Endodermal cell (in vitro differentiated cells): ENCODE measurements at regions not wholly inside any gene's neighbourhood (a gene's known extent, or its start where the extent isn't known, plus 50 kb on each side); places are given as distances from the start of the nearest gene placed in this dataset.

Experiments used
- DNase-seq: peaks from one replicate; pipeline ENCODE4 v3.0.0-alpha.2; 2017
- H3K27ac ChIP-seq: 2 replicates; pipeline ENCODE4 v1.5.1; 2013; ENCODE audit warnings: mild to moderate bottlenecking, low read depth, low read length, moderate library complexity
- H3K27me3 ChIP-seq: 2 replicates; pipeline ENCODE4 v1.6.1; 2013; ENCODE audit warnings: mild to moderate bottlenecking, low read length, moderate library complexity; ENCODE audit not compliant: insufficient read depth, control insufficient read depth, poor library complexity, severe bottlenecking
- H3K36me3 ChIP-seq: 2 replicates; pipeline ENCODE4 v1.7.0; 2013; ENCODE audit warnings: mild to moderate bottlenecking, low read length, moderate library complexity; ENCODE audit not compliant: control insufficient read depth, insufficient read depth
- H3K4me1 ChIP-seq: one replicate; pipeline ENCODE4 v1.7.0; 2013; ENCODE audit warnings: low read length; ENCODE audit not compliant: control insufficient read depth, insufficient read depth
- H3K4me3 ChIP-seq: 2 replicates; pipeline ENCODE4 v1.5.1; 2013; ENCODE audit warnings: mild to moderate bottlenecking, low read length, moderate library complexity
- H3K9ac ChIP-seq: 2 replicates; pipeline ENCODE4 v1.6.1; 2013; ENCODE audit warnings: mild to moderate bottlenecking, low read length, moderate library complexity; ENCODE audit not compliant: poor library complexity, severe bottlenecking; ENCODE audit errors: extremely low read depth
- H3K9me3 ChIP-seq: 2 replicates; pipeline ENCODE4 v1.6.1; 2013; ENCODE audit warnings: mild to moderate bottlenecking, low read length, moderate library complexity; ENCODE audit not compliant: control insufficient read depth
- H3K27ac Mint-ChIP-seq: 2 replicates; pipeline ENCODE4 v1.8.0; 2020; ENCODE audit warnings: mixed read lengths
- H3K27me3 Mint-ChIP-seq: 2 replicates; pipeline ENCODE4 v1.8.0; 2021; ENCODE audit warnings: mild to moderate bottlenecking, mixed read lengths; ENCODE audit not compliant: insufficient read depth
- H3K36me3 Mint-ChIP-seq: 2 replicates; pipeline ENCODE4 v1.8.0; 2020; ENCODE audit warnings: low read depth, mixed read lengths
- H3K4me1 Mint-ChIP-seq: 2 replicates; pipeline ENCODE4 v1.8.0; 2020; ENCODE audit warnings: mixed read lengths
- H3K4me3 Mint-ChIP-seq: 2 replicates; pipeline ENCODE4 v1.8.0; 2020; ENCODE audit warnings: mild to moderate bottlenecking, moderate library complexity, mixed read lengths
- H3K9me3 Mint-ChIP-seq: 2 replicates; pipeline ENCODE4 v1.8.0; 2020; ENCODE audit warnings: mild to moderate bottlenecking, mixed read lengths
- WGBS, 2 experiments: methylation state at CpG; one replicate each; pipeline versions ENCODE4 v1.1.5 to v1.1.7; 2013; ENCODE audit warnings: missing lambda C conversion rate in 2 of 2, mixed read lengths in 1 of 2; ENCODE audit not compliant: insufficient coverage in 1 of 2, insufficient read length in 1 of 2; 5-methylcytosine and 5-hydroxymethylcytosine counted together
- TF ChIP-seq, protein P1 (sequence below): fragments of 200-600 bp; sonication (generic); conservative IDR thresholded peaks from 2 replicates; pipeline ENCODE4 v1.5.0; 2021; ENCODE audit warnings: antibody characterized with exemption, mild to moderate bottlenecking

DNA sequence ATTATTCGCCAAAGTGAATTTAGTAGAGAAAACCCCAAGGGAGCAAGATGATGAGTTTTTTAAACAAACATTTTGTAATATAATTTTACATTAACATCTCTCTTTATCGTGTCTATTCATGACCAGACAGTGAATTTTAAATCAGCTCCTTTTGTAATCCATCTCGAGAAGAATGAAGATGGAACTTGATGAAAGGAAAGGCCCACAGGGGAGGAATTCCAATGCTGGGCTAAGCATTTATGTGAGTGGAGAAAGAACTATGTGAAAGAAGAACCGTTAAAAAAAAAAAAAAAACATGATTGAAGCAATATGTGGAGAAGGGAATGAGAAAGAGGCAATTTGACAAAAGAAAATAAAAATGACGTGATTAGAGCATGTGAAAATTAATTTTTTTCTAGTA lies 170.6 kb downstream of the KCTD12 start:
- Histone ChIP-seq H3K4me1 (peaks cover 2% of the 10 kb centered on the region), H3K9me3 (no peaks in the 10 kb centered on the region), H3K27ac (peak overlapping the region; percentile 52), H3K36me3 (no peaks in the 10 kb centered on the region), H3K27me3 (no peaks in the 10 kb centered on the region), H3K9ac (no peak overlapping the region), H3K4me3 (no peak overlapping the region)
- H3K36me3 Mint-ChIP-seq: no peaks in the 10 kb centered on the region
- peaks cover 17% of the 10 kb centered on the region for H3K4me1 Mint-ChIP-seq
- DNase-seq: no peak
- no peak overlapping the region for H3K4me3 Mint-ChIP-seq
- H3K9me3 Mint-ChIP-seq: no peaks in the 10 kb centered on the region
- TF ChIP-seq, protein P1, sequence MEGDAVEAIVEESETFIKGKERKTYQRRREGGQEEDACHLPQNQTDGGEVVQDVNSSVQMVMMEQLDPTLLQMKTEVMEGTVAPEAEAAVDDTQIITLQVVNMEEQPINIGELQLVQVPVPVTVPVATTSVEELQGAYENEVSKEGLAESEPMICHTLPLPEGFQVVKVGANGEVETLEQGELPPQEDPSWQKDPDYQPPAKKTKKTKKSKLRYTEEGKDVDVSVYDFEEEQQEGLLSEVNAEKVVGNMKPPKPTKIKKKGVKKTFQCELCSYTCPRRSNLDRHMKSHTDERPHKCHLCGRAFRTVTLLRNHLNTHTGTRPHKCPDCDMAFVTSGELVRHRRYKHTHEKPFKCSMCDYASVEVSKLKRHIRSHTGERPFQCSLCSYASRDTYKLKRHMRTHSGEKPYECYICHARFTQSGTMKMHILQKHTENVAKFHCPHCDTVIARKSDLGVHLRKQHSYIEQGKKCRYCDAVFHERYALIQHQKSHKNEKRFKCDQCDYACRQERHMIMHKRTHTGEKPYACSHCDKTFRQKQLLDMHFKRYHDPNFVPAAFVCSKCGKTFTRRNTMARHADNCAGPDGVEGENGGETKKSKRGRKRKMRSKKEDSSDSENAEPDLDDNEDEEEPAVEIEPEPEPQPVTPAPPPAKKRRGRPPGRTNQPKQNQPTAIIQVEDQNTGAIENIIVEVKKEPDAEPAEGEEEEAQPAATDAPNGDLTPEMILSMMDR: no peak
- no peak overlapping the region for H3K27ac Mint-ChIP-seq
- peaks cover 3% of the 10 kb centered on the region for H3K27me3 Mint-ChIP-seq
- WGBS, 2 experiments: 17 to 85% methylated on average over 2 to 4 of the region's 5 CpGs

DNA sequence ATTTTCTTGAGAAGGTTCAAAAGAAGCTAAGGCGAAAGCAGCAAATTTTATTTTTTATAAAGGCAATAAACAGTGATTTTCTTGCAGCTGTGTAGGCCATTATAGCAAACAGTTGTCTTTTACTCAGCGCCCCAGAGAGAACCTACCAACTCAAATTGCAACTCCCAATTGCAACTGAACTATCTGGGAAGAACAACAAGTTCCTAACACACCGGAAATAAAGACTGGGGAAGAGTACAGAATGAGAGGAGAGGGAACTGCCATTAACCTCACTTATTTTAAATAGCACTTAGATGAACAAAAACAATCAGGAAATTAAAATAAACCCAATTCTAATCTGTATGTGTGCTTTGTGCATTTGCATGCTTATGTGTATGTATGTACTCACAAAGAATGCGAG lies 171.1 kb downstream of the KCTD12 start:
- peaks cover 20% of the 10 kb centered on the region for H3K4me1 Mint-ChIP-seq
- peak overlapping the region; percentile 52 for H3K27ac ChIP-seq
- TF ChIP-seq, protein P1: no peak
- H3K36me3 Mint-ChIP-seq: no peaks in the 10 kb centered on the region
- H3K36me3 ChIP-seq: no peaks in the 10 kb centered on the region
- no peak overlapping the region for H3K9ac ChIP-seq
- no peak for DNase-seq
- no peaks in the 10 kb centered on the region for H3K9me3 Mint-ChIP-seq
- no peak overlapping the region for H3K4me3 Mint-ChIP-seq
- H3K4me3 ChIP-seq: no peak overlapping the region
- peaks cover 3% of the 10 kb centered on the region for H3K27me3 Mint-ChIP-seq
- no peaks in the 10 kb centered on the region for H3K27me3 ChIP-seq
- no peaks in the 10 kb centered on the region for H3K9me3 ChIP-seq
- peaks cover 2% of the 10 kb centered on the region for H3K4me1 ChIP-seq
- WGBS, 2 experiments: 82 to 90% methylated on average over 2 to 4 of the region's 4 CpGs
- H3K27ac Mint-ChIP-seq: no peak overlapping the region

DNA sequence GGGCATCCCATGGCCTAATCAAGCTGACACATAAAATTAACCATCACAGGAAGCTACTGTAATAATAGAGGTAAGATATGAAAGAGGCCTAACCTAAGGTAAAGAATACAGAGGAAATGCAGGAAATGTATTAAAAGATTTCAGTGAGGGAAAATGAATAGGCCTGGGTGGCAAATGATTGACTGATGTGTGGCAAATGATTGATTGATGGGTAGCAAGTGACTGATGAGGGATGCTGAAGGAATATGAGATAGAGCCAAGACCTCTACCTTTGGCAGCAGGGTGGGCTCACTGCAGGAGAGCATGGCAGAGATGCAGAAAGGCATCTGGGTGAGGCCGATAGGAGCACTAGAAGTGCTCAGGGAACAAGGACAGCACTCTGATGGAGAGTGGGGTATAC lies 172.9 kb downstream of the KCTD12 start:
- Mint-ChIP-seq H3K36me3 (no peaks in the 10 kb centered on the region), H3K27ac (no peak overlapping the region), H3K4me3 (no peak overlapping the region), H3K4me1 (peaks cover 16% of the 10 kb centered on the region), H3K27me3 (peaks cover 8% of the 10 kb centered on the region), H3K9me3 (no peaks in the 10 kb centered on the region)
- 92 to 100% methylated on average over 1 of the region's 1 CpG for WGBS, 2 experiments
- H3K36me3 ChIP-seq: no peaks in the 10 kb centered on the region
- no peak for DNase-seq
- H3K4me1 ChIP-seq: peaks cover 4% of the 10 kb centered on the region
- H3K9me3 ChIP-seq: no peaks in the 10 kb centered on the region
- H3K4me3 ChIP-seq: no peak overlapping the region
- no peak overlapping the region for H3K9ac ChIP-seq
- TF ChIP-seq, protein P1: no peak
- no peak overlapping the region for H3K27ac ChIP-seq
- peaks cover 13% of the 10 kb centered on the region for H3K27me3 ChIP-seq
